ENCODE measurements at regions not wholly inside any gene's neighbourhood (a gene's known extent, or its start where the extent isn't known, plus 50 kb on each side); places are given as distances from the start of the nearest gene placed in this dataset.

- TF ChIP-seq CTCF (IDR thresholded peaks at IDR 0.05) (no peak), POLR2A (IDR thresholded peaks at IDR 0.05) (no peak)
Measured at GRCh38 chr6:132096996-132097395, 145.8 kb upstream of the CCN2 start.

All from lower leg skin (tissue), 3 donors.